HCT116 (cell line): ENCODE measurements at regions not wholly inside any gene's neighbourhood (a gene's known extent, or its start where the extent isn't known, plus 50 kb on each side); places are given as distances from the start of the nearest gene placed in this dataset.

Experiments
- ATAC-seq: fragments of 200-7000 bp; cut with Tn5 transposase; 2 replicates; pipeline ENCODE4 v1.9.1; 2020; ENCODE audit warnings: mild to moderate bottlenecking, moderate library complexity
- BruUV-seq: library from RNA; stranded (reverse); fragments of 400-500 nt; replicated peaks from 2 replicates; lab custom pipeline; 2021; lab: Mats Ljungman, UMichigan
- CTCF ChIA-PET: fragments of 300-600 bp; sonication (Branson Sonifier 250); formaldehyde crosslinking; loops from one replicate; lab custom pipeline; 2021; ENCODE audit warnings: antibody characterized with exemption; lab: Charles Lee
- POLR2A ChIA-PET: fragments of 300-600, 350-600 bp; sonication (Branson Sonifier 250); formaldehyde crosslinking; loops from one replicate; lab custom pipeline; 2021; ENCODE audit warnings: antibody characterized with exemption; lab: Charles Lee
- RAD21 ChIA-PET, 2 experiments: fragments of 300-600 bp; sonication (Branson Sonifier 250); formaldehyde crosslinking; loops; one replicate each; lab custom pipeline; 2023; ENCODE audit warnings: low total read pairs in 2 of 2; ENCODE audit not compliant: uncharacterized antibody in 2 of 2, unreplicated experiment in 2 of 2, low non-redundant PET in 1 of 2; lab: Charles Lee
- DNase-seq: peaks from one replicate; pipeline ENCODE4 v3.0.0-alpha.2; 2010; ENCODE audit warnings: low read depth, low spot score
- H2AFZ ChIP-seq: fragments of 200-600 bp; shearing (Covaris generic), sonication (generic); 2 replicates; pipeline ENCODE4 v1.6.1; 2017; ENCODE audit warnings: low read depth, mixed run types, mixed read lengths, antibody characterized with exemption, low read length; ENCODE audit not compliant: poor library complexity, severe bottlenecking
- H3K27ac ChIP-seq: 2 replicates; pipeline ENCODE4 v1.5.1; 2012; ENCODE audit warnings: low read depth, low read length
- H3K27me3 ChIP-seq: fragments of 200-600 bp; sonication (generic); 2 replicates; pipeline ENCODE4 v1.6.1; 2016; ENCODE audit warnings: mixed run types, low read length, mixed read lengths; ENCODE audit not compliant: insufficient read depth
- H3K36me3 ChIP-seq, 2 experiments: fragments of 200-500 bp in 1 of 2; fragments of 200-600 bp in 1 of 2; sonication (Bioruptor generic) in 1 of 2; sonication (generic) in 1 of 2; 2 replicates each; pipeline versions ENCODE4 v1.5.1 to v1.6.1; 2014 to 2016; ENCODE audit warnings: low read length in 2 of 2, inconsistent platforms in 1 of 2, mixed read lengths in 1 of 2, mixed run types in 1 of 2; ENCODE audit not compliant: insufficient read depth in 2 of 2, control insufficient read depth in 1 of 2
- H3K4me1 ChIP-seq, 2 experiments: fragments of 200-600 bp in 1 of 2; sonication (generic) in 1 of 2; 2 replicates each; pipeline versions ENCODE4 v1.5.1 to v1.6.1; 2012 to 2017; ENCODE audit warnings: low read length in 2 of 2, inconsistent platforms in 1 of 2, mild to moderate bottlenecking in 1 of 2, mixed read lengths in 1 of 2, mixed run types in 1 of 2, moderate library complexity in 1 of 2; ENCODE audit not compliant: insufficient read depth in 2 of 2, control insufficient read depth in 1 of 2
- H3K4me2 ChIP-seq: fragments of 200-600 bp; sonication (generic); 2 replicates; pipeline ENCODE4 v1.6.1; 2017; ENCODE audit warnings: mixed run types, low read length, mixed read lengths
- H3K4me3 ChIP-seq, 2 experiments: fragments of 200-600 bp in 1 of 2; sonication (generic) in 1 of 2; replicated peaks in 1 of 2; 2 replicates each; pipeline ENCODE4 v1.5.1; 2011 to 2016; ENCODE audit warnings: low read length in 2 of 2, control low read depth in 1 of 2, low read depth in 1 of 2, mild to moderate bottlenecking in 1 of 2, mixed read lengths in 1 of 2, mixed run types in 1 of 2
- H3K79me2 ChIP-seq: fragments of 200-600 bp; sonication (generic); 2 replicates; pipeline ENCODE4 v1.6.1; 2017; ENCODE audit warnings: mild to moderate bottlenecking, mixed run types, low read length, moderate library complexity, mixed read lengths; ENCODE audit not compliant: insufficient read depth
- H3K9ac ChIP-seq: fragments of 200-600 bp; sonication (generic); 2 replicates; pipeline ENCODE4 v1.6.1; 2016; ENCODE audit warnings: low read length, mixed read lengths
- H3K9me2 ChIP-seq: fragments of 200-600 bp; sonication (generic), shearing (Covaris generic); 2 replicates; pipeline ENCODE4 v1.6.1; 2017; ENCODE audit warnings: mixed run types, mild to moderate bottlenecking, moderate library complexity; ENCODE audit not compliant: insufficient read depth
- H3K9me3 ChIP-seq, 2 experiments: fragments of 200-500 bp in 1 of 2; fragments of 200-600 bp in 1 of 2; sonication (Bioruptor generic) in 1 of 2; sonication (generic) in 1 of 2; 2 replicates each; pipeline ENCODE4 v1.6.1; 2014 to 2017; ENCODE audit warnings: low read length in 2 of 2, mixed read lengths in 2 of 2, inconsistent platforms in 1 of 2, low read depth in 1 of 2, mild to moderate bottlenecking in 1 of 2, mixed run types in 1 of 2, moderate library complexity in 1 of 2; ENCODE audit not compliant: control insufficient read depth in 1 of 2, insufficient read depth in 1 of 2
- H4K20me1 ChIP-seq: fragments of 200-600 bp; sonication (generic), shearing (Covaris generic); 2 replicates; pipeline ENCODE4 v1.6.1; 2017; ENCODE audit warnings: mixed run types, mild to moderate bottlenecking, moderate library complexity; ENCODE audit not compliant: insufficient read depth
- FOSL1 ChIP-seq: IDR thresholded peaks from 2 replicates; pipeline ENCODE4 v1.6.1; 2012; ENCODE audit warnings: low read depth
- JUND ChIP-seq: IDR thresholded peaks from 2 replicates; pipeline ENCODE4 v1.6.1; 2012
- POLR2A ChIP-seq: IDR thresholded peaks from 2 replicates; pipeline ENCODE4 v1.7.0; 2011; ENCODE audit warnings: borderline replicate concordance; ENCODE audit not compliant: insufficient read depth, insufficient read length; ENCODE audit errors: extremely low read depth
- POLR2AphosphoS5 ChIP-seq: IDR thresholded peaks from 2 replicates; pipeline ENCODE4 v1.6.1; 2011; ENCODE audit warnings: mild to moderate bottlenecking, low read depth, low read length, moderate library complexity
- SRF ChIP-seq: IDR thresholded peaks from 2 replicates; pipeline ENCODE4 v1.6.1; 2012; ENCODE audit warnings: low read depth
- TCF7L2 ChIP-seq: IDR thresholded peaks from 2 replicates; pipeline ENCODE4 v1.7.0; 2011; ENCODE audit warnings: borderline replicate concordance, inconsistent platforms; ENCODE audit not compliant: insufficient read depth, insufficient read length; ENCODE audit errors: extremely low read depth
- ZBTB33 ChIP-seq: IDR thresholded peaks from 2 replicates; pipeline ENCODE4 v1.6.1; 2011; ENCODE audit warnings: mild to moderate bottlenecking, low read length, moderate library complexity; ENCODE audit not compliant: insufficient replicate concordance; ENCODE audit errors: extremely low read depth
- ZFX ChIP-seq: fragments of 450-650 bp; IDR thresholded peaks from 2 replicates; pipeline ENCODE4 v1.6.1; 2017
- intact Hi-C: fragments of 100-400 bp; cut with micrococcal nuclease; formaldehyde crosslinking; loops from 2 replicates; pipeline ENCODE4 v1.10.0; 2022
- TF ChIP-seq, protein P1 (sequence below): IDR thresholded peaks from 2 replicates; pipeline ENCODE4 v1.6.1; 2012
- TF ChIP-seq, protein P2 (sequence below), 3 experiments: fragments of 200-600 bp in 1 of 3; sonication (generic) in 1 of 3; IDR thresholded peaks in 2 of 3; conservative IDR thresholded peaks in 1 of 3; 2 replicates each; pipeline ENCODE4 v1.5.1; 2012 to 2017; ENCODE audit warnings: low read depth in 2 of 3, low read length in 2 of 3, antibody characterized with exemption in 1 of 3, borderline replicate concordance in 1 of 3, control low read depth in 1 of 3, mild to moderate bottlenecking in 1 of 3, mixed read lengths in 1 of 3, mixed run types in 1 of 3, moderate library complexity in 1 of 3; ENCODE audit not compliant: insufficient read depth in 1 of 3

DNA sequence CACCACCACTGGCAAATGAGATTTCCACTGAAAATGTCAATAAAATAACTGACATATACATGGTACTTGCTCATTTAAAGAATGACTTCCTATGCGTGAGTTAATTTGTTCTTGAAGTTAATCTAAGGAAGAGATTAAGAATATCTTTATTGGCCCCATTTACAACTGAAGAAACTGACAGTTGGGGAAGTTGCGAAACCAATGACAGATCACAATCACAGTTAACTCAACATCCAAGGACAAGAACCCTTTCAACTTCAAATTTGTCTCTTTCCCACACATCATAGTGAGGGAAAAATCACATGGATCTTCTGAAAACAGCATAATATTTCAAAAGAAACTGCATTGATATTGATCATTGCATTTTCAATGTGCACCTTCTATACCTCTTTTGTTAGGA is 565.4 kb downstream of the IRS1 start:
- Histone ChIP-seq H3K9me3 (no peaks in the 10 kb centered on the region), H3K9me2 (no peaks in the 10 kb centered on the region), H3K9ac (no peak overlapping the region), H3K4me3 (no peak overlapping the region), H3K4me1 (no peaks in the 10 kb centered on the region), H2AFZ (no peak overlapping the region), H3K27me3 (no peaks in the 10 kb centered on the region), H3K79me2 (no peaks in the 10 kb centered on the region), H4K20me1 (no peaks in the 10 kb centered on the region), H3K27ac (no peak overlapping the region), H3K36me3 (peaks cover 0 to 4% of the 10 kb centered on the region in 2 experiments; a peak in 1 of 4 replicates), H3K4me2 (no peak overlapping the region)
- no peak for ATAC-seq
- intact Hi-C loops = no loop called here
- CTCF ChIA-PET = no interaction called here
- BruUV-seq = no TSS peak
- RAD21 ChIA-PET = no interaction called here
- POLR2A ChIA-PET = no interaction called here
- TF ChIP-seq JUND (no peak), SRF (no peak), POLR2AphosphoS5 (no peak), ZFX (no peak), ZBTB33 (no peak), TCF7L2 (no peak), POLR2A (no peak), FOSL1 (no peak)
- TF ChIP-seq, protein P1, sequence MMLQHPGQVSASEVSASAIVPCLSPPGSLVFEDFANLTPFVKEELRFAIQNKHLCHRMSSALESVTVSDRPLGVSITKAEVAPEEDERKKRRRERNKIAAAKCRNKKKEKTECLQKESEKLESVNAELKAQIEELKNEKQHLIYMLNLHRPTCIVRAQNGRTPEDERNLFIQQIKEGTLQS = no peak
- TF ChIP-seq, protein P2, sequence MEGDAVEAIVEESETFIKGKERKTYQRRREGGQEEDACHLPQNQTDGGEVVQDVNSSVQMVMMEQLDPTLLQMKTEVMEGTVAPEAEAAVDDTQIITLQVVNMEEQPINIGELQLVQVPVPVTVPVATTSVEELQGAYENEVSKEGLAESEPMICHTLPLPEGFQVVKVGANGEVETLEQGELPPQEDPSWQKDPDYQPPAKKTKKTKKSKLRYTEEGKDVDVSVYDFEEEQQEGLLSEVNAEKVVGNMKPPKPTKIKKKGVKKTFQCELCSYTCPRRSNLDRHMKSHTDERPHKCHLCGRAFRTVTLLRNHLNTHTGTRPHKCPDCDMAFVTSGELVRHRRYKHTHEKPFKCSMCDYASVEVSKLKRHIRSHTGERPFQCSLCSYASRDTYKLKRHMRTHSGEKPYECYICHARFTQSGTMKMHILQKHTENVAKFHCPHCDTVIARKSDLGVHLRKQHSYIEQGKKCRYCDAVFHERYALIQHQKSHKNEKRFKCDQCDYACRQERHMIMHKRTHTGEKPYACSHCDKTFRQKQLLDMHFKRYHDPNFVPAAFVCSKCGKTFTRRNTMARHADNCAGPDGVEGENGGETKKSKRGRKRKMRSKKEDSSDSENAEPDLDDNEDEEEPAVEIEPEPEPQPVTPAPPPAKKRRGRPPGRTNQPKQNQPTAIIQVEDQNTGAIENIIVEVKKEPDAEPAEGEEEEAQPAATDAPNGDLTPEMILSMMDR (IDR thresholded peaks at IDR 0.05 in 2 of 3, conservative IDR thresholded peaks at IDR 0.05 in 1 of 3; ENCODE audit: borderline replicate concordance in 1 of 3, insufficient read depth in 1 of 3, low read depth in 2 of 3, low read length in 2 of 3) = no peak
- no peak for DNase-seq
